Right lobe of liver (tissue), 6 donors: ENCODE measurements at regions not wholly inside any gene's neighbourhood (a gene's known extent, or its start where the extent isn't known, plus 50 kb on each side); places are given as distances from the start of the nearest gene placed in this dataset.

Experiments used
- ATAC-seq, 4 donors: fragments of 200-7000 bp; cut with Tn5 transposase; one replicate each; pipeline ENCODE4 v1.9.1; 2020; ENCODE audit warnings: mild to moderate bottlenecking in 4 of 4, moderate library complexity in 4 of 4
- DNase-seq, 3 donors: peaks; one replicate each; pipeline ENCODE4 v3.0.0-alpha.2; 2020
- H3K27ac ChIP-seq, 3 donors: fragments of 200-600 bp; one replicate each; pipeline ENCODE4 v1.8.0; 2022
- H3K27me3 ChIP-seq, 2 donors: fragments of 200-600 bp; one replicate each; pipeline ENCODE4 v1.8.0; 2022
- H3K36me3 ChIP-seq, 4 donors: fragments of 200-600 bp; sonication (generic) in 1 of 4; one replicate each; pipeline versions ENCODE4 v1.5.1 to v1.8.0; 2017 to 2022; ENCODE audit warnings: control low read depth in 1 of 4
- H3K4me1 ChIP-seq, 4 donors: fragments of 200-600 bp; sonication (generic) in 1 of 4; one replicate each; pipeline versions ENCODE4 v1.5.1 to v1.8.0; 2017 to 2022; ENCODE audit warnings: control low read depth in 1 of 4
- H3K4me3 ChIP-seq, 3 donors: fragments of 200-600 bp; one replicate each; pipeline ENCODE4 v1.8.0; 2022
- H3K9me3 ChIP-seq, 4 donors: fragments of 200-600 bp; sonication (generic) in 1 of 4; one replicate each; pipeline versions ENCODE4 v1.5.1 to v1.8.0; 2017 to 2022; ENCODE audit warnings: control low read depth in 1 of 4
- POLR2A ChIP-seq: fragments of 450-650 bp; IDR thresholded peaks from one replicate; pipeline ENCODE4 v1.6.1; 2017; ENCODE audit warnings: antibody characterized with exemption, mild to moderate bottlenecking
- WGBS: methylation state at CpG from one replicate; pipeline ENCODE4 v1.1.6; 2018; ENCODE audit warnings: low coverage, low lambda C conversion rate; ENCODE audit not compliant: insufficient coverage; ENCODE audit errors: missing lambda C conversion rate; 5-methylcytosine and 5-hydroxymethylcytosine counted together
- intact Hi-C, 2 donors: fragments of 100-400 bp; cut with DNase I; formaldehyde crosslinking; loops; one replicate each; pipeline versions ENCODE4 v1.11.2 to v1.14.1; 2022
- TF ChIP-seq, protein P1 (sequence below), 4 donors: fragments of 200-600 bp in 3 of 4; fragments of 450-650 bp in 1 of 4; IDR thresholded peaks; one replicate each; pipeline versions ENCODE4 v1.5.1 to v1.8.0; 2016 to 2022; ENCODE audit warnings: antibody characterized with exemption in 4 of 4, mild to moderate bottlenecking in 2 of 4
- donor health status: DM: no; HTN: yes; CAD: no.
- donor health status: DM: no; HTN: no; CAD: no.
- donor health status: DM: no; HTN: no; CAD: no.
- donor health status: DM: no; HTN: yes; CAD: no.
- donor health status: DM: no; HTN: yes; CAD: no.

DNA sequence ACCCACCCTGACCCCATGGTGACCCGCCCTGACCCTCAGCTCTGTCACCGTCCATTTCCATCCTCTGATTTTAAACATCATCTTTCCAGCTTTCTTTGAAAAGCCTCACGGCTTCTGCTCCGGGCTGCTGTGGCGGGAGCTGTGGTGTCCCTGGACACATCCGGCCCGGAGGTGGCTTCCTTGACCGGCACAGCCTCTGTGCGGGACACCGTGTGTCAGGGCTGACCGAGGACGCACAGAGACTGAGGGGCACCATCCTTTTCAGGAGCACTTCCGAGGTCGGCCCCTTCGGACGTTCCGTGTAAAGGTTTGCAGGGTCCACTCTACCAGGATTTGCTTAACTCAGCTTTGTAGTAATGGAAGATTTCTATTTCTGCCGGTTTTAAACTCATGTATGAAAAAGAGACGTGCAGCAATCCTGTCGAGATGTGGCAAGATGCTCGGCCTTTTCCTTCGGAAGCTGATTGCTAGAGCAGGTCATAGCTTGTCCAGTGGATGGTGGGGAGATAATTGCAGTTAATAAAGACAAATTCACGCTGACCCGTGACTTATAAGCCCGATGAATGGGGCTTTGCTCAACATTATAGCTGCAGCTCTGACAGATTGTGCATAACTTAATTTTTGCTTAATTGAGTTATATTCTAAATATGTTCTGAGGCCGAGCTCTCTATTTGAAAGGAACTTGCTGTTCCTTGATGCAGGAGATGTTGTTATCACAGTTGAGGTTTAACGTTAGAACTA lies 54.4 kb upstream of the CFAP46 start:
- WGBS: 62% methylated on average over 22 of the region's 27 CpGs
- no peak for DNase-seq
- intact Hi-C loops: no loop called here

DNA sequence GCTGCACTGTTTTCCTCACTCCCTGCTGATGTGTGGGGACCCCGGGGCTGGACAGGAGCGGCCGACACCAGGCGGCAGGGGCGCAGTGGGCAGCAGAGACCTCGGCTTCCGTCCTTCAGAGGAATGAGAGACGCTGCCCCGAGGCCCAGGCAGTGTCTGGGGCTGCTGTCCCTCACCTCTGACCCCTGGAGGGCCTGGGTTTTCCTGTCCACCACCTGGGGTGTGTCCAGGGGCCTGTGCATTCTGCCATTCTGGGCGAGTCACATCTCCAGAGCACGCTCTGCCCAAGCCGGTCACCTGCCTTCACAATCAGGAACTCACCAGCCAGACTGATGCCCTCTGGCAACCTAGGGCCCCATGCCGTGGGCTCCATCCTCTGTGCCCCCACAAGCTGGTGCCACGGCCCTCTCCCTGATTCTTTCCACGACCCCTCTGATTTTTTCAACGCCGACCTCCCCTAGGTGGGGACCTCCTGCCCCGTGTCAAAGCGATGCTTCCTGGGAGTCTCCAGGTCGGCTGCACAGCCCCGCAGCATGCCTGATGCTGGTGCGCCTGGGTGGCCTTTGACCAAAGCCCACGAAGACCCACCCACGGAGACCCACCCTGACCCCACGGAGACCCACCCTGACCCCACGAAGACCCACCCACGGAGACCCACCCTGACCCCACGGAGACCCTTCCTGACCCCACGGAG lies 53.7 kb upstream of the CFAP46 start:
- no peaks in the 10 kb centered on the region for H3K9me3 ChIP-seq
- intact Hi-C loops: no loop called here
- TF ChIP-seq POLR2A: no peak
- TF ChIP-seq, protein P1, sequence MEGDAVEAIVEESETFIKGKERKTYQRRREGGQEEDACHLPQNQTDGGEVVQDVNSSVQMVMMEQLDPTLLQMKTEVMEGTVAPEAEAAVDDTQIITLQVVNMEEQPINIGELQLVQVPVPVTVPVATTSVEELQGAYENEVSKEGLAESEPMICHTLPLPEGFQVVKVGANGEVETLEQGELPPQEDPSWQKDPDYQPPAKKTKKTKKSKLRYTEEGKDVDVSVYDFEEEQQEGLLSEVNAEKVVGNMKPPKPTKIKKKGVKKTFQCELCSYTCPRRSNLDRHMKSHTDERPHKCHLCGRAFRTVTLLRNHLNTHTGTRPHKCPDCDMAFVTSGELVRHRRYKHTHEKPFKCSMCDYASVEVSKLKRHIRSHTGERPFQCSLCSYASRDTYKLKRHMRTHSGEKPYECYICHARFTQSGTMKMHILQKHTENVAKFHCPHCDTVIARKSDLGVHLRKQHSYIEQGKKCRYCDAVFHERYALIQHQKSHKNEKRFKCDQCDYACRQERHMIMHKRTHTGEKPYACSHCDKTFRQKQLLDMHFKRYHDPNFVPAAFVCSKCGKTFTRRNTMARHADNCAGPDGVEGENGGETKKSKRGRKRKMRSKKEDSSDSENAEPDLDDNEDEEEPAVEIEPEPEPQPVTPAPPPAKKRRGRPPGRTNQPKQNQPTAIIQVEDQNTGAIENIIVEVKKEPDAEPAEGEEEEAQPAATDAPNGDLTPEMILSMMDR (IDR thresholded peaks at IDR 0.05): no peak
- WGBS: 27% methylated on average over 2 of the region's 29 CpGs
- H3K27ac ChIP-seq: no peak overlapping the region
- no peaks in the 10 kb centered on the region for H3K4me1 ChIP-seq
- H3K27me3 ChIP-seq: no peaks in the 10 kb centered on the region
- no peak for DNase-seq
- H3K4me3 ChIP-seq: no peak overlapping the region
- H3K36me3 ChIP-seq: no peaks in the 10 kb centered on the region
- no peak for ATAC-seq

More for the DNA sequence above, 54.4 kb upstream of the CFAP46 start:
- Histone ChIP-seq H3K27ac (no peak overlapping the region), H3K4me1 (no peaks in the 10 kb centered on the region), H3K36me3 (no peaks in the 10 kb centered on the region), H3K9me3 (no peaks in the 10 kb centered on the region), H3K27me3 (no peaks in the 10 kb centered on the region), H3K4me3 (no peak overlapping the region)
- TF ChIP-seq, protein P1 (IDR thresholded peaks at IDR 0.05): no peak
- TF ChIP-seq POLR2A: no peak
- peak in 1 of 4 donors; percentile 15 for ATAC-seq

DNA sequence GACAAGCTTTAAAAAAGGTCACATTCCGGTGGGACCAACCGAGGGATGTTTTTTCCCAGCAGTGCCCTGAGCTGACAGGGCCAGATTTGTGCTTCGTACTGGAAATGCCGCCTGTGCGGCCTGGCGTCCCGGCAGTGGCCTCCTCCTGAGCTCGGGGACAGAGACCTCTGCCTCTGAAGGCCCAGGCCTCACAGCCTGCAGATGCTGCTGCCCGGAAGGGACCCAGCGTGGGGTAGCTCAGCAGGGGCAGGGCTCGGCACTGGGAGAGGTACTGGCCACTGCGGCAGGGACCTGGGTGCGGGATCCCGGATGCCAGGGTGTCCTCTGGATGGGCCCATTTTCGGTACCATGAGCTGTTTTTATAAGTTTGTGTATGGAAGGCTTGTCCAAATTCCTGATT lies 52.4 kb upstream of the CFAP46 start:
- 46% methylated on average over 10 of the region's 15 CpGs for WGBS
- DNase-seq (peak in 1 of 3 donors; percentile 44), ATAC-seq (no peak)
- Histone ChIP-seq H3K4me3 (no peak overlapping the region), H3K36me3 (no peaks in the 10 kb centered on the region), H3K27me3 (no peaks in the 10 kb centered on the region), H3K4me1 (no peaks in the 10 kb centered on the region), H3K27ac (no peak overlapping the region), H3K9me3 (no peaks in the 10 kb centered on the region)
- TF ChIP-seq, protein P1 (IDR thresholded peaks at IDR 0.05): no peak
- TF ChIP-seq POLR2A: no peak
- intact Hi-C loops: no loop called here

DNA sequence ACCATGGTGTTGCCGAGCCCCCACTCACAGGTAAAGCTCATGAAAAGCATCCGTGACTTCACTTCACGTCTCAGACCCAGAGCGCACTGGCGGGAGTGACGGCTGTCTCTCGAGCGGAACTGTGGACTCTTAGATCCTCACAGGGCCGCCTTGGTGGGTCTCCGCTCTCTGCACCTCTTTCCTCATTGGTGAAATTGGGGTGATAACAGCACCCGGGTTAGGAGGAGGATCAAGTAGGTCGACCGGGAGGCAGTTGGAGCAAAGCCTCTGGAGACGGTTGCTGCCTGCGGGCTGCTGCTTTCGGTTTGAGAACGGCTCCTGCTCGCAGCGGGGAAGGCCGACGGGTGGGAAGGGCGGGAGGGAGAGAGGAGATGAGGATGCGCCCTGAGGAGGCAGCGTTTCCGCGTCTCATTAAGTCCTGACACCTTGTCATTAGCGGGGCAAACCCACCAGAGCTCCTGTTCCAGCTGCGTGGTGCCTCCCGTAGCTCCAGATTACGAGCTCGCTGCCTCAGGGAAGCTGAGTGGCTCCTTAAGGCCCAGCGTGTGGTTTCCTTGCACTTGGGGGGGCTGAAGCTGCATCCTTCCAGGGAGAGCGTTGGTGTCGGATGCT lies 51.9 kb upstream of the CFAP46 start:
- DNase-seq: peak in 1 of 3 donors; percentile 51
- 19% methylated on average over 8 of the region's 34 CpGs for WGBS
- intact Hi-C loops: no loop called here
- peak in 2 of 4 donors; percentile 18 to 21 for ATAC-seq
- H3K36me3 ChIP-seq: no peaks in the 10 kb centered on the region
- no peak overlapping the region for H3K4me3 ChIP-seq
- H3K9me3 ChIP-seq: no peaks in the 10 kb centered on the region
- H3K27me3 ChIP-seq: no peaks in the 10 kb centered on the region
- no peak for TF ChIP-seq POLR2A
- TF ChIP-seq, protein P1 (IDR thresholded peaks at IDR 0.05): no peak
- no peaks in the 10 kb centered on the region for H3K4me1 ChIP-seq
- H3K27ac ChIP-seq: no peak overlapping the region
